ENCODE measurements at regions not wholly inside any gene's neighbourhood (a gene's known extent, or its start where the extent isn't known, plus 50 kb on each side); places are given as distances from the start of the nearest gene placed in this dataset.

DNA sequence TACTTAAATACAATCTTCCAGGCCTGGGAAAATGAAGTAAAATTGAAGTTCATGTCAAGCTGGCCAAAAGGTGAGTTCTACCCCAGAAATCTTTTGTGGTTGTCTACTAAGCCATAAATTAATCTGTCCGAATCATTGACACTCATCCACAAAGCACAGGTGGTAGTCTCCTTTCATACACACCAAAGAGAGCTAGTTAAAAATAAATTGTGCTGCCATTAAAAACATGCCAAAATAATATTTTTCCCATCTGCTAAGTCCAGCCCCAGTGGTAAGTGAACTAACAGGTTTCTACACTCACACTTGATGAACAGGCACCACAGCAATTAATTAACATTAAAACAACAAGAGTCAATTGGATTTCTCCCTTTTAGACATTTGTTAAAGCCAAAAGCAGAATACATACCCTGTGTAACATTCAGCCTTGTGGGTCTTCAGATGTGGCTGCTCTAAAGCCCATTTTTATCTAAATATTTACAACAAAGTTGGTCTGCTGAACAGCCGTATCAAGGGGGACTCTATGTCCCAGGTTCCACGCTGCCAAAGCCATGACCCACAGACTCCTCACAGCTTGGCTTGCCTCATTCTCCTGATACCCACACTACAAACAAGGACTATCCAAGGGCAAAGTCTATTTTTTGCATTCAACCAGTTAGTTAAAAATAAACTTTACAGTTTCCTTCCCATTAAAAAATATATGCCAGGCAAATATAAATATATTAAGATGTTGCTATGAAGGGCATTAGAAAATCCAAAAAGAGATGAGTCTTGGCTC lies 490.4 kb downstream of the BMP2 start:
- no peak for DNase-seq (ENCODE audit: low read depth)

DNA sequence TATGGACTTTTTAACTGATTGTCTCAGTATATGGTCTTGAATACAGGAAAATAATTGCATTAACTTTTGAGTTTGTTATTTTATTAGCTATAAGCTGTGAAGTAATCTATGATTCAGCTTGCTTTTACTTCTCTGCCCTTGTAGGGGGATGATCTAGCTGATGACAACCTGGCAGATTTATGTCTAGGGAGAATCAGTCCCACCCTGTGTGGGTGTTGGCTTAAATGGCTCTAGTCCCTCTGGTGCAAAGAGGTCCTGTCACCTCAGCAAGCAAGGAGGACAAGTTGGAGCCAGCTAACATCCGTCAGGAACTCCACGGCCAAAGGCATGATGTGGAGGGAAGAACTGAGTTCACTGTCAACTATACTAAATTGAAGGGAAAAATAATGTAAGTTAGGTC lies 495.3 kb downstream of the BMP2 start:
- DNase-seq (ENCODE audit: low read depth) = no peak

DNA sequence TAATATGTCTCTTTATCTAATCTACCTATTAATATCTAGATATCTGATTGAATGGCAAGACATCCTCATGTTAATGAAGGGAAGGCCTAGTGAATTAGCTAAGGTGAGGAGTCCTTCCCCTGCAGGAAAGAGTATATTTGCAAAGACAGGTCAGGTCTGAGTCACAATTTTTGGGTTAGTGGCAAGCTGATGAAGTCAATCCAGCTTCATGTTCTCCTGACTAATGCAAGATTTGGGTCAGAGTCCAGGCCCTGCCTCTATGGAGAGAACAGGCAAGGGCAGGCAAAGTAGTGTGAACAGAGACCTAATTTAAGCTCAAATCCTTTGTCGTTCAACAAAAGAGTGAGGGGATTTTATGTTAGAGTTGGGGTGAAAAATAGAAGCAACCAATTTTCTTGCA lies 496.7 kb downstream of the BMP2 start:
- no peak for DNase-seq (ENCODE audit: low read depth)

DNA sequence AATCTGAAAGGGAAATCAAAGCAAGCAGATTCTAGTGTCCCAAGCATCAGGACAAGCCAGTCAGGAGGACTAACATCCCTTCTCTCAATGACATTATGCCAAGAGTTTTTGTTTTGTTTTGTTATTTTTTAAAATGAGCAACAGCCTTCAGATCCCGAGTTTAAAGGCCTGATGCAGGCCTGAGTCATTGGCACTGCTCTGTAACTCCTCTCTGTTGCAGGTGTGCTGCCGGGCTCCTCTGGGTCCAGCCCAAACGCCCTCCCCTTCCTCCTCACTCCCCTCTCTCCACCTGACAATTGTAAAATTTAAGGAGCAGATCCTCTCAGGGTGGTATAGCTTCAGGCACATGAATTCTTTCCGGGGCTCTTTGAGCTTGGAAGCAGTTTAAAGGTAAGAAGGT lies 502.0 kb downstream of the BMP2 start:
- no peak for DNase-seq (ENCODE audit: low read depth)

DNA sequence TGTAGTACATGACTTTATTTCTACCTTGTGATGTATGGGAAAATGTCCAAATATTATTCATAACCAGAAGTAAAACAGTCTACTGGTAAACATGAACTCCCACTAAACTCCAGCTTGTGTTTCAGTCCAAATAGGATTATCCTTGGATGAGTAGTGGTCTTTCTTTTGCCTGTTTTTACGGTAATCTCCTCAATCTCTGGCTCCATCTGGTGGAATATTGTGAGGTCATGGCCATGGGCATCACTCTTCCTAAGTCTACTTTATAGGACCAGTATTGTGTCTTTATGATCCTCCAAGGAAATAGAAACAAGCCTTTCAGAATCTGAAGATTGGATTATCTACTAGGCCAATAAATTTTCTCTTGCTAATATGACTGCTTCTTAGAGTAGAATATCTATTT lies 505.0 kb downstream of the BMP2 start:
- no peak for DNase-seq (ENCODE audit: low read depth)

DNA sequence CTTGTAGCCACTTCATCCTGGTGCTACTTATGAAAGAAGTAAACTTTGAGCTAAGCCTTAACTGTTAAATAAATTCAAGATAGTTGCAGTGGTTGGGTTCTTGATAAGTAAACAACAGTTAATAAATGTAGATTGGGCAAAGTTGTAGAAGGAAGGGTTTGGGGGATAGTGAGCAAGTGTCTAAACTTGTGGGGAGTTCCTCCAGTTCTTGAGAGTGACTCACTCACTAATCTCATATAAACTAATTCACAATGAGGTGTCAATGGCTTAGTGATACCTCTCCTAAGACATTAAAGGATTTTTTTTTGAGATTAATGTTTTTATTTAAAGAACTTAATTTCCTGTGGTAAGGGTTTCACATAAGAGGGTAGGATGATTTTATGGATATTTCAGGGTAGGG lies 507.4 kb downstream of the BMP2 start:
- DNase-seq (ENCODE audit: low read depth) = no peak

DNA sequence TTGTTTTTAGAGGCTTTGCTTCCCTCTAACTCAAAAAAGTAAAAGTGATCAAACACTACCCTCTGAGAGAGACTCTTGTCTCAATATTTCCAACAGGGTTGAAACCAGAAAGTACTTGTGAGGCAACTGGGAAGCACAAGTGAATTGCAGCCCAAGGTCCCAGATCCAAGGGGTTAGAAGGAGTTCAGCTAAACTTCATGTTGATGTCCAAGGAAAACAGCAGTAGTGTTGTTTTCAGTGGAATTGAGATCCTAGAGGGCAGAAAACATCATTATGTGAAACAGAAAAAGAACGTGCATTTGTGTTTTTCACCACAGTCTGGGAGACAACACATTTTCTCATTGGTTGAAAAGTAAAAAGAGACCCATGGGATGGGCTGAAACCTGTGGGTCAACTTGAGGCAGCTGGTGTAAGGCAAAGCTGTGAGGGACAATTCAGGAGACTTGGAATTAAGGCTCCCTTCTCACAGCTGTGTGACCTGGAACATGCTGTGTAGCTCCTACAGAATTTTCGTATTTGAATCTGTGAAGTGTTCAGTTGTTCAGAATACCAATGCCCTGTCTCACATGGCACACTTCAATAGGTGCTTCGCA lies 508.3 kb downstream of the BMP2 start:
- DNase-seq (ENCODE audit: low read depth) = no peak

DNA sequence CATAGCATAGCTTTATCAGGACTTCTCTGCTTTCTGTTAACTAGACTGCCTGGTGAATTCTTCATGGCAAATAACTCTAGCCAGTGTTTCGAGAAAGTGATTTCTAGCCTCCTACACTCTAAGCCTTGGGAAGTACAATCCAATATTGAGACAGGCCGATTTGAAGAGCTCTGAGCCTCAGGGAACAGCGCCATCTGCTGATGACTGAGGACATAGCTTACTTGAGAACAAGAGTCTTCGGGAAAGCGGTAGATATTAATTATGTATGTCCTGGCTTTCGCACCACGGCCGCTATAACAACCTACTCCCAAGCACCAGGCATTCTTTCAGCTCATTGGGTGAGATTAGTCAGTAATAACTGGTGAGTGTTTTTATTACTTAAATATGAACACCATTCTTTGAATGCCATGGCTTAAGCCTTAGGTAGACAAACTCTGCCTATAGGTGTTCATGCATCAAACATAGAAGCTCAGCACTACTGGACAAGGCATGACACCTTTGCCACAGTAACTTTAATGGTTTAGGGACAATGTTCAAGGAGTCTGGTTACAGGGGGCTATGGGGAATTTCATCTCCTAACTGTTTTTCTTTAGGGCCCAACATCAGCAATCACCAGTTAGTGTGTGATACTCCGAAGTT lies 518.6 kb downstream of the BMP2 start:
- peak; percentile 47 for DNase-seq (ENCODE audit: low read depth)

DNA sequence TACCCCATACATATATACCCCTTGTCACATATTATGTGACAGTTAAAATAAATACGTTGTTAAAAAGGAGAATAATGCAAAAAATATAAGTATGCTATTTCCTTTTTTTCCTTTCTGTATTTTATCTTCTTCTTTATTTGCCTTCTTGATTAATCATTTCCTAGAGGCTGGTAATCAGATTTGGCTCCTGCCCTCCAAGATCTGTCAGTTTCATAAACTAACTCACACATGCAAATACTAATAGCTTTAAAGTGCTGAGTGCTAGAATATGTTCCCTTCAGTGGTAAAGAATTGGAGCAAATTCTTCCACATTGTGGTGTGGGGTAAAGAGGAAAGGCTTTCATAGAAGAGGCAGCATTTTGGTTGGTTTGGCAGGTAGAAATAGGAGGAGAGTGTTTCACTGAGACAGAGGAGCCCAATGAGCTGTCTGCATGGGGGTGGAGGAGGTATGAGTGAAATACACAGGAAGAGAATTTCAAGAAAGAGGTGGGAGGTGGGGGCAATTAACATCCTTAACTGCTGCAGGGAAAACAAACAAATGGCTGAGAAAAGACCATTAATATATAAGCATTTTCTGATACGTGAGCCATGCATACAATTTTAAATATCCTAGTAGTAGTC lies 523.9 kb downstream of the BMP2 start:
- DNase-seq (ENCODE audit: low read depth) = no peak

DNA sequence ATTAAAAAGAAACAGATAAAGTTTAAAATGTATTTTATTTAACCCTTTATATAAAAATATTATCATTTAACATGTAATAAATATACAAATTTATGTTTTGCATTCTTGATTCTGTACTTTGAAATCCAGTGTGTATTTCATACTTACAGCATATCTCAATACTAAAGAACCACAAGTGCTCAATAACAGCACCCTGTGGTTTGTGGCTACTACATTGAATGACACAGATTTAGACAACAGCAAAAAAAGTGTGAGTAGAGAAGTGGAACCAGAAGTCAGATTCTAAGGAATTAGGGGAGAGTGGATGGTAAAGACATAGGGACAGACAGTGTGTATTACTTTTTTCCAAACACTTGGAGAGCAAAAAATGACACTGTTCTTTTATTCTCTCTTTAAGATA lies 524.5 kb downstream of the BMP2 start:
- DNase-seq (ENCODE audit: low read depth) = no peak

DNA sequence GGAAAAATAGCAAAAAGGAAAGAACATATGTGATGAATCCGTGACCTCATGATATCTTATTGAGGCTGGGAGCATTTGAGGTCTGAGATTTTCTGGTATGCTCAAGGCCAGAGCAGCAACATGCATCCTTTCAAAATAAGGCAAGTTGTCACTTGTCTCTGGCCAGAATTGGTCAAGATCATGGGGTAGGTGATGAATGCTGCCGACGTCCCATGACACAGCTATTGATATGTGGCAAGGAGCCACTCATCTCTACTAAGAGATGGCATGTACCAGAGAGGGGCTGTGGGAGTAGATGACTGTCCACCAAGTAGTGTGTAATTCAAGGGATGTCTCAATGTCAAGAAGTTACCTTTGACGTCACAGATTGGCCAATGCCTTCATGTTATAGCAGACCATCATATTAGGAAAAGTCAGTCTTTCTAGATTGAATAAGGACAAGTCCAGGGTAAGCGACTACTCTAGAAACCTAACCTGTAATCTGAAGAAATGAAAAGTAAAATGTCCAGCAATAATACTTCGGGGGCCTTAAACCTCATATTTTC lies 527.4 kb downstream of the BMP2 start:
- DNase-seq (ENCODE audit: low read depth) = no peak

DNA sequence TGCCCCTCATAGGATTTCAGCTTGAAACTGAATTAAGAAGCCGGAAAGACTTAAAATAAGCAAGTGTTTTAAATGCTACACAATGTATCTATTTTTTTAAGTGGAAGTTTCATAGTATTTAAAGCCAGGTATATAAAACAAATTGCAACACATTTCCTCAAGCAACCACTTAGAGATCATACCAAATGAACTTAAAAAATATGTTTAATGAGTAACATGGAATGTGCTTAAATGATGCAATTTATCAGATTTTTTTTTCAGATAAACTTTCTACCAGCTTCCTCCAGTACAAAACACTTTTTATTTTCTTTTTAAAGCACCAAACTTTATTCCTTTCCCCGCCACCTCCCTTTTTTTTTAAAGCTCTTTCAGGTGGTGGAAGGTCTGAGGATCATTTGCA lies 534.3 kb downstream of the BMP2 start:
- DNase-seq (ENCODE audit: low read depth) = no peak

DNA sequence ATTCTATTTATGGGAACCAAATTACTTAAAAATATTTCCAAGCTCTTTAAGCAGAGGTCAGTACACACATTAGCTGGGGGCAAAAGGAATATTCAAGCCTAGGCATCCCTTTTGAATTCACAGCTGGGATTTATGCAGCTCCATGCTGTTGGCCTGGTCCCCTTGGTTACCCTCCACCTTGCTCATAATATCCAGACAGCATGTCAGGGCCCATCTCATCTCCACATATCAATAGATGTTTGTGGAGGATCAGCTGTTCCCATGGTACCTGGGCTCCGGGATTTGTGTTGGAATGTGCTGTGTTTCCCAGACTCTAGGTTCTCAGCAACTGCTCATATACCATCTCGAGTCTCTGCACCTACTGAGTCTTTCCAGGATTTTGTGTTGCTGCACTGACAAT lies 534.8 kb downstream of the BMP2 start:
- no peak for DNase-seq (ENCODE audit: low read depth)

DNA sequence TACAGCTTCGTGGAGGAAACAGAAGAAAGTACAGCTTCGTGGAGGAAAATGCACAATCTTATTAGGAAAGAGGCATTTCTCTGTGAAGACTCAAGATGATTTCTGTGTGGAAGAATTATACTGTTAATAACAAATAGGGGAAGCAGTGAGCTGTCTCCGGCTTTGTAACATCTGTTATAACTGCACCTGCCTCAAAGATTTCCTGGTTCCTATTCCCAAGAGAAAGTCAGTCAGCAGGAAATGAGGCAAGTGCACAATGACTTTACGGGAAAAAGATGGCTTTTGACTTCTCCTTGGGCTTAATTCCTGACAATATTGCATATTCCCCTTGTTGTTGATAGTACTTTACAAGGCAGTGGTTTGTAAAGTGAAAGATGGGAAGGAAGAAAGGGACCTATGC lies 538.5 kb downstream of the BMP2 start:
- DNase-seq (ENCODE audit: low read depth) = no peak

DNA sequence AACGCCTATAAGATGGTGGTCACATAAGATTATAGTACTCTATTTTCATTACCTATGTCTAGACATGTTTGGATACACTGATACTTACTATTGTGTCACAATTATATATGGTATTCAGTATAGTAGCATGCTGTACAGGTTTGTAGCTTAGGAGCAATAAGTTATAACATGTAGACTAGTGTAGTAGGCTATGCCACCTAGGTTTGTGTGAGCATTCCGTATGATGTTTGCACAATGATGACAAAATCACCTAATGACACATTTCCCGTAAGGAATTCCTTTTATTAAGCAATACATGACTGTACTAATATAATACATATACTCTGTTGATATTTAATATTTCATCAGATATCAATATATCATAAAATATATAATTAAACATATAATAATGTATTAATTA lies 540.7 kb downstream of the BMP2 start:
- no peak for DNase-seq (ENCODE audit: low read depth)

DNA sequence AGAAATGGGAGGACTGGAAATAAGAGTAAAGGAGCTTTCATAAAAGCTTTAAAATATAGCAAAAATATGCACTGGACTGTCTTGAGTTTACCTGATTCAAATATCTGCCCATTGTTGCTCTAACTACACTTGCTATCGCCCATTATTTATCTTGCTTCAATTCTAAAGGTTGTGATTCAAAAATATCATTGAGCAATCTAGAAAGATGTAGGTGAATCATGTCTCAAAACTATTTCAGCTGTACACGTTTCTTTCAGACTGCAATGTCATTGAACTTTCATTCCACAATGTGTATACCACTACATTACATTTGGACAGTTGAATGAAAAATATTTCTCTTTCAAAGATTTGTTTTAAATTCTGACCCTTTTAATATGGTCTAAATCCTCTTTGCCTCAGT lies 545.6 kb downstream of the BMP2 start:
- DNase-seq (ENCODE audit: low read depth) = no peak

DNA sequence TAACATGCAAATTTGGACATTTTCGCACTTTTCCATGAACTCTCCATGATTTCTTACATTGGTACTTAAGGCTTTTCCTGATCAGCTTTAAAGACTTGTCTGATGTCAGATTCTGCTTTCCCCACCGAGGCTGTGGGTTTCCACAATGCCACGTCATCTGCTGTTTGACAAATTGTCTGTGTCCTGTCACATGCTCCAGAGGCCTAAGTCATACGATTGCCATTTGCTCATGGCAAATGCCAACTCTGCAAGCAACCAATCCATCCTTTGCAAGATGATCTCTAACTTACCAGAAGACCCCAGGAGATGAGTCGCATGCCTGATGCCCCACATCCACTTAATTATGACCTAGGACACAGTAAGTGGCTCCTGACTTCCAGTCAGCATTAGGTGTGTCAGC lies 556.5 kb downstream of the BMP2 start:
- DNase-seq (ENCODE audit: low read depth) = no peak

DNA sequence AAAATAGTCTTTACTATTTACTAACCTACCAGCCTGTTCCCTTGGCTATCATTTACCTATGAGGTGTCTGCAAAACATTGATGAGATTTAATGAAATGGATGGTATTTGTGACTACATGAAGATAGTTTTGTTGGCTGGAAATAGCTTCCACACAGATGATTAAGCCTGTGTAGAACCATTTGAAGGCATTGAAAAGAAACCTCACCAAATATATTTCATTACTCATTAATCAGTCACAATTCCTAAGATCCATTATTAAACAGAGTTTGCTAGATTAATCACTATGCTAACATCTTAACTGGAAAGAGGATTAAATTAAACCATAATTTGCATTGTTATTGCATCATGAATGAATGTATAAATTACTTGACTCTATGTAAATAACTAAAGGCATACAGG lies 560.3 kb downstream of the BMP2 start:
- no peak for DNase-seq (ENCODE audit: low read depth)

DNA sequence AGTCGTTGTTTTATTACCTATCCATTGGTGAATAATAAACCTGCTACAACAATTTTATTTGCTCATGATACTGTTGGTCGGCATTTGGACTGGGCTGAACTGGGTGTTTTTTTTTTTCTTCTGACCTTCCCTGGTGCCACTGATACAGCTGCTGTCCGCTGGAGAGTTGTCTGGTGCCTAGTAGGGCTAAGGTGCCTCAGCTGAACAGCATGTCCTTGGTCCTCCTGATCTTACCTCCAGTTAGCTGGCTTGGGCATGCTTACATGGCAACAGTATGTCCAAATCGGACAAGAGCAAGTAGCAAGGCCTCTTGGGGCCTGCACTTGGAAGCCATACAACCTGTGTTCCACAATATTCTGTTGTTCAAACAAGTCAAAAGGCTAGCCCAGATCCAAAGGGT lies 563.4 kb downstream of the BMP2 start:
- no peak for DNase-seq (ENCODE audit: low read depth)

DNA sequence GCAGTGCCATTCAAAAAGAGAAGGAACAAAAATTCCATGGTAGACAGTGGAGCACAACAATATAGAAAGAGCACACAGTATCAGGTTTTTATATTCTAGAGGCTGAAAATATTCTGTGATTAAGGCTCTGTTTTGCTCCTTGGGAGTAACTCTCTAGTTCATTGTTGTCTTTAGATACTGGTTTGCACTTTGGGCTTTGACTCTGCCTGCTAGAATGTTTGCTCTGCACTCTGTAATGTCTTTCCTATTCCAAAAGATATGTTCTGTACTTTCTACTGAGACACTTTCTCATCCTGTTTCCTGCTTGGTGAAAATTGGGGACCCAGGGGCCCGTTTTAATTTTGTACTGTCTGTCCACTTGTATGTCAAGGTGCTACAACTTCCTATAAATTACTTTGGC lies 564.7 kb downstream of the BMP2 start:
- no peak for DNase-seq (ENCODE audit: low read depth)

DNA sequence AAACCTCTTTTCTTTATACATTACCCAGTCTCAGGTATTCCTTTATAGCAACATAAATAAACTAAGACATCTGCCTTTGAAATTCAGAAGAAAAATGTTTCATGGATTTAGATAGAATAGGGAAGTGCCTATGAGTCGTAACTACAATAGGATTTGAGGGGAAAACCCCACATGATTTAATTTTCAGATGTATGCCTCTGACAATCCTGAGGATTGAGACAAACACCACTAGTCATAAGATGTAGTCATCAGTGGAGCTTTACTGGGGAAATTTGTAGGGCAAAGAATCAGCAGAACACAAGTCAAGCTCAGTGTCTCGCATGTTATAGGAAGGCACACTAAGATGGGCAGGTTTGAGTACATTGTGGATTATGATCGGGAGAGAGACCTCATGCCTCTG lies 566.4 kb downstream of the BMP2 start:
- DNase-seq (ENCODE audit: low read depth) = no peak

DNA sequence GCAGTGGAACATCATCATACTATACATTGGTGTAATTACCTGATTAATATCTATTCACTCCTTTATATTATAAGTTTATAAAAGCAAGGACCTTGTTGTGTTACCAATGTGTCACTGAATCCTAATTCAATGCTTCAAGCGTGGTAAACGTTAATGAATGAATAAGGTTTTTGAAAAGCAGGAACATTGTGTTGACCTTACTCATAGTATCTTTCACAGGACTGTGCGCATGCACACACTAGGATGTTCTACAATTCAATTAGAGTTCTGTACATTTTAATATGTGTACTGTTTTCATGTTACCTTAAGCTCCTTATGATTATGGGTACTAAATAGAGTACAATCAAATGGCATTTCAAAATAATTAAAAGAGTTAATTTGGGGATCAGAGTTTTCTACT lies 578.5 kb downstream of the BMP2 start:
- DNase-seq (ENCODE audit: low read depth) = no peak

DNA sequence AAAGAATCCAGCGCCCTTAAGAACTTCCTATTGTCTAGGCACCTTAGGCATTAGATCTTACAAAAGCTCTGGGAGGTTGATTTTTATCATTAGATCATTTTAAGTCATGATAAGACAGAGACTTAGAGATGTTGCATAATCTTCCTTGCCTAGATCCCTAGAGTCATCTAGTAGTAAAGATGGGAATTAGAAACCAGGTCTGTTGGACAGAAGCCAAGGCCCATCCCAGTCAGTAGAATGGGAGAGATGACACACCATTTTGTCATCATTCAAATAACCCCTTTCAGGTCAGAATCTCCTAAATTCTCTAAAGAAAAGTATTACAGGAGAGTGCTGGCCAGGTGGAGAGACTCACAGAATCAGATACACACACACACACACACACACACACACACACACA lies 579.1 kb downstream of the BMP2 start:
- DNase-seq (ENCODE audit: low read depth) = no peak
